Spinal cord (tissue), 9 donors: ENCODE measurements at regions not wholly inside any gene's neighbourhood (a gene's known extent, or its start where the extent isn't known, plus 50 kb on each side); places are given as distances from the start of the nearest gene placed in this dataset.

ENCODE experiments used
- DNase-seq, 6 donors: peaks; one replicate each; pipeline versions ENCODE4 v3.0.0 to v3.0.0-alpha.2; 2013 to 2015; ENCODE audit warnings: low spot score in 6 of 6, low read depth in 4 of 6
- H3K27ac ChIP-seq: one replicate; pipeline ENCODE4 v1.5.1; 2013; ENCODE audit warnings: low read depth, low read length, control low read depth
- H3K27me3 ChIP-seq: one replicate; pipeline ENCODE4 v1.6.1; 2013; ENCODE audit warnings: low read length; ENCODE audit not compliant: control insufficient read depth, insufficient read depth
- H3K36me3 ChIP-seq: one replicate; pipeline ENCODE4 v1.6.1; 2013; ENCODE audit warnings: low read length; ENCODE audit not compliant: control insufficient read depth, insufficient read depth
- H3K4me1 ChIP-seq: one replicate; pipeline ENCODE4 v1.6.1; 2013; ENCODE audit warnings: low read length; ENCODE audit not compliant: control insufficient read depth, insufficient read depth
- H3K4me3 ChIP-seq: one replicate; pipeline ENCODE4 v1.5.1; 2013; ENCODE audit warnings: low read depth, low read length, control low read depth
- H3K9me3 ChIP-seq: one replicate; pipeline ENCODE4 v1.6.1; 2013; ENCODE audit warnings: low read length; ENCODE audit not compliant: control insufficient read depth, insufficient read depth
- WGBS: methylation state at CpG from one replicate; pipeline ENCODE4 v1.1.5; 2013; ENCODE audit warnings: missing lambda C conversion rate; ENCODE audit not compliant: insufficient coverage; 5-methylcytosine and 5-hydroxymethylcytosine counted together
- donor health status: healthy.

GRCh38 chr4:26171941-26172340, 148.9 kb upstream of the RBPJ start:
- peak; percentile 28 to 76 (median 36) for DNase-seq
- Histone ChIP-seq H3K4me1 (peaks cover 8% of the 10 kb centered on the region), H3K27me3 (no peaks in the 10 kb centered on the region), H3K27ac (peak overlapping the region; percentile 17), H3K36me3 (no peaks in the 10 kb centered on the region), H3K4me3 (no peak overlapping the region), H3K9me3 (no peaks in the 10 kb centered on the region)
- 40% methylated on average over 6 of the region's 9 CpGs for WGBS

DNA sequence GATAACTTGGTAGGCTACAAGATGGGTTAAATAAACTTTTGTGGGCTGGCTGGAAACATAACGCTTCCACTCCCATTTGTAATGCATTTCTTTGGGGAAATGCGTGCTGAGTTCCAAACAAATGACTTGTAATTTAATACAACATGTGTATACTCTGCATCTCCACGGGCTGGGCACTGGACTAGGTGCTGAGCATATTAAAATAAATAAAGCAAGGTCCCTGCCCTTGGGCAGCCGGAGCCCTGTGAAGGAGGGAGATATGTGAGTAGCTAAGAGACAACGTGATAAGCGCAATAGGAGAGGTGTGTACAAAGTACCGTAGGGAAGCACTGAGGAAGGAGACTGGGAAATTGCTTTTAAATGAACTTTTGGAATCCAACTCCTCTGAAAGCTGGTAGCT, 147.2 kb upstream of the RBPJ start:
- 49% methylated on average over 4 of the region's 7 CpGs for WGBS
- Histone ChIP-seq H3K27me3 (no peaks in the 10 kb centered on the region), H3K4me3 (no peak overlapping the region), H3K4me1 (peaks cover 8% of the 10 kb centered on the region), H3K36me3 (no peaks in the 10 kb centered on the region), H3K9me3 (no peaks in the 10 kb centered on the region), H3K27ac (no peak overlapping the region)
- no peak for DNase-seq

- H3K4me1 ChIP-seq: peaks cover 8% of the 10 kb centered on the region
- no peaks in the 10 kb centered on the region for H3K36me3 ChIP-seq
- no peak overlapping the region for H3K4me3 ChIP-seq
- H3K27ac ChIP-seq: no peak overlapping the region
- H3K9me3 ChIP-seq: no peaks in the 10 kb centered on the region
- H3K27me3 ChIP-seq: no peaks in the 10 kb centered on the region
- 55% methylated on average over 2 of the region's 9 CpGs for WGBS
- DNase-seq: no peak
Observed at GRCh38 chr4:26174027-26174426, 146.8 kb upstream of the RBPJ start.

DNA sequence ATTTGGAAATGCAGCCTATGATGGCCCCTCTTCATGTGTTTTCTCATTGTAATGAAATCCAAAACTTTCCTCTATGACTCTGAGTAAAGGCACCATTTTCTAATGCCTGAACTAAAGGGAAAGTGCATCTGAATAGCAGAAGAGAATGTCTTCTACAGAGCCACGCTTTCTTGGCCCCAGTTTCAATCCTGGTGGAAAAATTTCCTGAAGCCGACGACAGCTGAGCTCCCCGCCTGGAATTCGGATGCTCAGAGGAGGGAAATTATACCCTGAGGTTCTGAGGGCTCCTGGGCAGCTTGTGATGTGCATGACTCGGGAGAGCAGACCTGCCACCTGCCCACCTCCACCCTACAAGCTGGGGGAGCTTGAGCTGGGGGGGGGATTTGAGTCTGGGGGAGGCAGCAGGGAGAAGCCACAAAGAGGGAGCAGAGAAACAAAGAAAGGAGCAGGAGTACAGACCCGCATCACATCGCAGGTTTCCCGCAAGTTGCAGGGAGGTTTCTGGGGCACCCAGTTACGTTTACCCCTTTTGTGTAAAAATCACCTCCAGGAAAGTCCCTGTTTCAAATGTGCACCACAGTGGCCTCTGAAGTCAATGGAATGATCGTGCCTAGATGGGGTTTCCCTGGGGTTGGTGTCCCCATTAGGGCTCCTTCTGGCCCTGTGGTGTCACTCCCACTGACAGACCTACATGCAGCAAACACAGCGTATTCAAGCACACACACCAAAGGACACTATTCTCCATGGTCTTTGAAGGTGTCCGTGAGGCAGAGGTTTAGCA, 145.6 kb upstream of the RBPJ start:
- H3K9me3 ChIP-seq: no peaks in the 10 kb centered on the region
- H3K27me3 ChIP-seq: no peaks in the 10 kb centered on the region
- 67% methylated on average over 9 of the region's 13 CpGs for WGBS
- no peak overlapping the region for H3K4me3 ChIP-seq
- peaks cover 8% of the 10 kb centered on the region for H3K4me1 ChIP-seq
- no peak for DNase-seq
- H3K36me3 ChIP-seq: no peaks in the 10 kb centered on the region
- no peak overlapping the region for H3K27ac ChIP-seq

DNA sequence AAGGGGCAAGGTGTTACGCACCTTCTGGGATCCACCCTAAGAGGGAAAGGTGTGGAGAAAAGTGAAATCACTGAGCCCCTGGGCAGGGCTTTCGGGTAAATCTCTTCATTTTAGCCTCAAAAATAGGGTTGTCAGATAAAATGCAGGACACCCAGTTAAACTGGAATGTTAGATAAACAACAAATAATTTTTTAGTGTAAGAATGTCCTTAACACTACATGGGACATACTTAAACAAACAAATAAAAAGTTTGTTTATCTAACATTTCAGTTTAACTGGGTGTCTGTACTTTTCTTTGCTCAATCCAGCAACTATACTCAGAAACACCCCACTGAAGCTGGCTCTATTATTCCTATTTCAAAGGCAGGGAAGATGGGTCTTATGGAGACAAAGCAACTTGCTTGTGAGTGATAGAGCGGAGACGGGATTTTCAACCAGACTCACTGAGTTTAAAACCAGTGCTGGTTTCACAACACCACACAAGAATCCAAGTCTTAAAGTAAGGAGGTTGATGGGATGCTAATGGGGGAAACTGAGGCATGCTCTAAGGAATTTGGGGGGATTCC, 144.8 kb upstream of the RBPJ start:
- Histone ChIP-seq H3K36me3 (no peaks in the 10 kb centered on the region), H3K4me3 (no peak overlapping the region), H3K9me3 (no peaks in the 10 kb centered on the region), H3K27ac (no peak overlapping the region), H3K27me3 (no peaks in the 10 kb centered on the region), H3K4me1 (peaks cover 8% of the 10 kb centered on the region)
- DNase-seq: no peak
- 100% methylated on average over 1 of the region's 4 CpGs for whole genome bisulfite sequencing

- H3K36me3 ChIP-seq: no peaks in the 10 kb centered on the region
- peak in 1 of 6 donors; percentile 29 for DNase-seq
- no peaks in the 10 kb centered on the region for H3K9me3 ChIP-seq
- no peaks in the 10 kb centered on the region for H3K27me3 ChIP-seq
- peaks cover 6% of the 10 kb centered on the region for H3K4me1 ChIP-seq
- H3K27ac ChIP-seq: no peak overlapping the region
- 71% methylated on average over 4 of the region's 8 CpGs for WGBS
- no peak overlapping the region for H3K4me3 ChIP-seq
Observed at GRCh38 chr4:26176598-26177149, 144.1 kb upstream of the RBPJ start.

DNA sequence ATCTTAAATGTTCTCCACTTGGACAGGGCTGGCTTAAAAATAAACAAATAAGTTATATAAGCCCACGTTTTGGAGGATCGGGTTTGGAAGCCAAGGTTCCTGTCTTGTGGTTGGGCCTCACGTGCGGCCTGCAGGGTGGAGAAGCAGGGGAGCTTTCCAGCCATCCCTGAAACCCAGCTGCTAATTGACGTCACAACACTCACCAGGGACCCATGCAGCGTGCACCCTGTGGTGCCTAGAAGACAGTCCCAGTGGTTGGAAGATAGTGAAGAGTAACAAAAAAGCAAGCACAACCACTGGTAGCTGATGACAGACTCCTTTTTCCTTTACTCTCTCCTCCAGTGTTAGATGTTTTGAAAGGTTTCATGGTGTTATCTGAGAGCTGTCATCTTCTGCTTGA, 142.0 kb upstream of the RBPJ start:
- H3K27ac ChIP-seq: no peak overlapping the region
- H3K4me3 ChIP-seq: no peak overlapping the region
- WGBS: 86% methylated on average over 4 of the region's 6 CpGs

DNA sequence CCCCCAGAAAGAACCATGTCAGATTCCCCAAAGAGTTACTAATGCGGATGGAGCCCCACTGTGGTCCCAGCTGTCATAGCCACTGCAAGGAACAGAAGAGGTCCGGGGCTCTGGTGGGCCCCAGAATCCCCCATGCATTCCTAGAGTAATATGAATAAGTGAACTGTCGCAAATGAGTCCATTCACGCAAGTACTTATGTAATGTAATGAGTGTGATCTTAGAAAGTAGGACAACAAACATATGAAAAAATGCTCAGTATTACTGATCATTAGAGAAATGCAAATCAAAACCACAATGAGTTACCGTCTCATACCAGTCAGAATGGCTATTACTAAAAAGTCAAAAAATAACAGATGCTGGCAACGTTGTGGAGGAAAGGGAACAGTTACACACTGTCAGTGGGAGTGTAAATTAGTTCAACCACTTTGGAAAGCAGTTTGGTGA, 141.5 kb upstream of the RBPJ start:
- WGBS: 100% methylated on average over 2 of the region's 6 CpGs
- DNase-seq: no peak
- Histone ChIP-seq H3K4me1 (no peaks in the 10 kb centered on the region), H3K27me3 (no peaks in the 10 kb centered on the region), H3K36me3 (no peaks in the 10 kb centered on the region), H3K4me3 (no peak overlapping the region), H3K27ac (no peak overlapping the region), H3K9me3 (no peaks in the 10 kb centered on the region)

More for the DNA sequence above, 142.0 kb upstream of the RBPJ start:
- peak in 1 of 6 donors; percentile 22 for DNase-seq
- Histone ChIP-seq H3K4me1 (no peaks in the 10 kb centered on the region), H3K27me3 (no peaks in the 10 kb centered on the region), H3K9me3 (no peaks in the 10 kb centered on the region), H3K36me3 (no peaks in the 10 kb centered on the region)

- Histone ChIP-seq H3K4me1 (no peaks in the 10 kb centered on the region), H3K27me3 (no peaks in the 10 kb centered on the region), H3K36me3 (no peaks in the 10 kb centered on the region), H3K27ac (no peak overlapping the region), H3K9me3 (no peaks in the 10 kb centered on the region), H3K4me3 (no peak overlapping the region)
- DNase-seq: no peak
- WGBS: no CpG with 5 or more reads among the region's 1 CpG
Observed at GRCh38 chr4:26181616-26182015, 139.2 kb upstream of the RBPJ start.

DNA sequence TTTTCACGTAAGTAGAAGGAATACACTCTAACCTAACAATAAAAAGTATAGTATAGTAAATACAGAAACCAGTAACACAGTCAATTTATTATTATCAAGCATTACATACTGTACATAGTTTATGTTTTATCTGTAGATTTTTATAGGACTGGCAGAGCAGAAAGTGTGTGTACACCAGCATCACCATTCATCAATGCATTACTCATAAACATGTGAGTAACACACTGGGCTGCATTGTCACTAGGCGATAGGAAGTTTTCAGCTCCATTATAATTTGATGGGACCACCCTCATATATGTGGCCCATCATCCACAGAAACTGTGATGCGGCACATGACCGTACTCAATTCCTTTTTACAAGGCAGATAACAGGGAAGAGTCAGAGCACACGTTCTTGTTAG, 137.8 kb upstream of the RBPJ start:
- no peak overlapping the region for H3K4me3 ChIP-seq
- H3K4me1 ChIP-seq: no peaks in the 10 kb centered on the region
- no peaks in the 10 kb centered on the region for H3K36me3 ChIP-seq
- no peak overlapping the region for H3K27ac ChIP-seq
- DNase-seq: no peak
- no peaks in the 10 kb centered on the region for H3K27me3 ChIP-seq
- WGBS: 84% methylated on average over 3 of the region's 5 CpGs
- no peaks in the 10 kb centered on the region for H3K9me3 ChIP-seq
